OCI-LY1 (cell line): ENCODE measurements at regions not wholly inside any gene's neighbourhood (a gene's known extent, or its start where the extent isn't known, plus 50 kb on each side); places are given as distances from the start of the nearest gene placed in this dataset.

ENCODE experiments used
- H2AFZ ChIP-seq: fragments of 200-600 bp; sonication (generic), shearing (Covaris generic); 2 replicates; pipeline ENCODE4 v1.6.0; 2014; ENCODE audit warnings: antibody characterized with exemption, mild to moderate bottlenecking, low read length
- H3F3A ChIP-seq: fragments of 200-600 bp; sonication (generic), shearing (Covaris generic); 2 replicates; pipeline ENCODE4 v1.6.0; 2014; ENCODE audit warnings: mild to moderate bottlenecking, antibody characterized with exemption, low read length, moderate library complexity; ENCODE audit not compliant: insufficient read depth
- H3K27ac ChIP-seq: fragments of 200-600 bp; sonication (generic); 2 replicates; pipeline ENCODE4 v1.5.1; 2014; ENCODE audit warnings: low read length, mixed run types, mild to moderate bottlenecking, low read depth; ENCODE audit not compliant: poor library complexity, severe bottlenecking
- H3K27me3 ChIP-seq: fragments of 200-600 bp; sonication (generic); 2 replicates; pipeline ENCODE4 v1.6.0; 2014; ENCODE audit warnings: antibody characterized with exemption, mild to moderate bottlenecking, low read length, moderate library complexity; ENCODE audit not compliant: insufficient read depth
- H3K36me3 ChIP-seq: fragments of 200-600 bp; sonication (generic); 2 replicates; pipeline ENCODE4 v1.6.1; 2014; ENCODE audit warnings: mild to moderate bottlenecking, antibody characterized with exemption, low read length, moderate library complexity, mixed read lengths; ENCODE audit not compliant: insufficient read depth
- H3K4me1 ChIP-seq: fragments of 200-600 bp; sonication (generic); 2 replicates; pipeline ENCODE4 v1.5.1; 2014; ENCODE audit warnings: mild to moderate bottlenecking, low read length, moderate library complexity; ENCODE audit not compliant: insufficient read depth, severe bottlenecking
- H3K4me2 ChIP-seq: fragments of 200-600 bp; sonication (generic), shearing (Covaris generic); 2 replicates; pipeline ENCODE4 v1.6.1; 2014; ENCODE audit warnings: low read length
- H3K4me3 ChIP-seq: fragments of 200-600 bp; sonication (generic); 2 replicates; pipeline ENCODE4 v1.5.1; 2014; ENCODE audit warnings: low read length, low read depth, mild to moderate bottlenecking, mixed read lengths; ENCODE audit not compliant: poor library complexity, severe bottlenecking
- H3K79me2 ChIP-seq: fragments of 200-600 bp; shearing (Covaris generic); 2 replicates; pipeline ENCODE4 v1.6.1; 2016; ENCODE audit warnings: mixed run types, low read length, mixed read lengths; ENCODE audit not compliant: insufficient read depth
- H3K9ac ChIP-seq: fragments of 200-600 bp; sonication (generic), shearing (Covaris generic); 2 replicates; pipeline ENCODE4 v1.6.1; 2014; ENCODE audit warnings: mild to moderate bottlenecking, low read length, mixed read lengths
- H3K9me2 ChIP-seq: fragments of 200-600 bp; sonication (generic), shearing (Covaris generic); 2 replicates; pipeline ENCODE4 v1.6.1; 2014; ENCODE audit warnings: low read depth, mild to moderate bottlenecking, low read length, mixed read lengths
- H3K9me3 ChIP-seq: fragments of 200-600 bp; shearing (Covaris generic); 2 replicates; pipeline ENCODE4 v1.6.1; 2014; ENCODE audit warnings: low read length, mixed read lengths
- H4K20me1 ChIP-seq: fragments of 200-600 bp; sonication (generic), shearing (Covaris generic); 2 replicates; pipeline ENCODE4 v1.6.0; 2016; ENCODE audit warnings: mild to moderate bottlenecking, low read length; ENCODE audit not compliant: insufficient read depth
- EZH2 ChIP-seq: fragments of 200-600 bp; sonication (generic), shearing (Covaris generic); IDR thresholded peaks from 2 replicates; pipeline ENCODE4 v1.8.0; 2017; ENCODE audit warnings: borderline replicate concordance, mixed run types, mild to moderate bottlenecking, antibody characterized with exemption, low read length, moderate library complexity, mixed read lengths
- TF ChIP-seq, protein P1 (sequence below): fragments of 200-600 bp; sonication (generic), shearing (Covaris generic); IDR thresholded peaks from 2 replicates; pipeline ENCODE4 v1.5.1; 2017; ENCODE audit warnings: mild to moderate bottlenecking, antibody characterized with exemption, low read length, moderate library complexity, mixed read lengths

- Histone ChIP-seq H3K79me2 (no peaks in the 10 kb centered on the region), H3K4me3 (no peak overlapping the region), H3K36me3 (no peaks in the 10 kb centered on the region), H3K27ac (no peak overlapping the region), H3K4me1 (no peaks in the 10 kb centered on the region), H2AFZ (no peak overlapping the region), H3K9ac (no peak overlapping the region), H3K4me2 (no peak overlapping the region), H3F3A (no peaks in the 10 kb centered on the region), H4K20me1 (no peaks in the 10 kb centered on the region), H3K9me2 (no peaks in the 10 kb centered on the region), H3K9me3 (no peaks in the 10 kb centered on the region), H3K27me3 (no peaks in the 10 kb centered on the region)
- TF ChIP-seq EZH2, result no peak
- TF ChIP-seq, protein P1, sequence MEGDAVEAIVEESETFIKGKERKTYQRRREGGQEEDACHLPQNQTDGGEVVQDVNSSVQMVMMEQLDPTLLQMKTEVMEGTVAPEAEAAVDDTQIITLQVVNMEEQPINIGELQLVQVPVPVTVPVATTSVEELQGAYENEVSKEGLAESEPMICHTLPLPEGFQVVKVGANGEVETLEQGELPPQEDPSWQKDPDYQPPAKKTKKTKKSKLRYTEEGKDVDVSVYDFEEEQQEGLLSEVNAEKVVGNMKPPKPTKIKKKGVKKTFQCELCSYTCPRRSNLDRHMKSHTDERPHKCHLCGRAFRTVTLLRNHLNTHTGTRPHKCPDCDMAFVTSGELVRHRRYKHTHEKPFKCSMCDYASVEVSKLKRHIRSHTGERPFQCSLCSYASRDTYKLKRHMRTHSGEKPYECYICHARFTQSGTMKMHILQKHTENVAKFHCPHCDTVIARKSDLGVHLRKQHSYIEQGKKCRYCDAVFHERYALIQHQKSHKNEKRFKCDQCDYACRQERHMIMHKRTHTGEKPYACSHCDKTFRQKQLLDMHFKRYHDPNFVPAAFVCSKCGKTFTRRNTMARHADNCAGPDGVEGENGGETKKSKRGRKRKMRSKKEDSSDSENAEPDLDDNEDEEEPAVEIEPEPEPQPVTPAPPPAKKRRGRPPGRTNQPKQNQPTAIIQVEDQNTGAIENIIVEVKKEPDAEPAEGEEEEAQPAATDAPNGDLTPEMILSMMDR, result no peak
These were observed 227.5 kb upstream of the NPVF start for GRCh38 chr7:25455683-25456251.

- Histone ChIP-seq H3K9ac (no peak overlapping the region), H3K4me2 (no peak overlapping the region), H3K4me3 (no peak overlapping the region), H3K36me3 (no peaks in the 10 kb centered on the region), H3K9me3 (no peaks in the 10 kb centered on the region), H3K9me2 (no peaks in the 10 kb centered on the region), H3K27me3 (no peaks in the 10 kb centered on the region), H4K20me1 (no peaks in the 10 kb centered on the region), H3K4me1 (no peaks in the 10 kb centered on the region), H2AFZ (no peak overlapping the region), H3F3A (no peaks in the 10 kb centered on the region), H3K27ac (no peak overlapping the region), H3K79me2 (no peaks in the 10 kb centered on the region)
- TF ChIP-seq, protein P1, result no peak
- TF ChIP-seq EZH2, result no peak
These were observed 228.3 kb upstream of the NPVF start for GRCh38 chr7:25456467-25457171.

- TF ChIP-seq, protein P1, result no peak
- no peak for TF ChIP-seq EZH2
- H3F3A ChIP-seq, result no peaks in the 10 kb centered on the region
- no peak overlapping the region for H3K4me2 ChIP-seq
- no peaks in the 10 kb centered on the region for H3K4me1 ChIP-seq
- H3K79me2 ChIP-seq, result no peaks in the 10 kb centered on the region
- no peaks in the 10 kb centered on the region for H4K20me1 ChIP-seq
- no peak overlapping the region for H2AFZ ChIP-seq
- no peaks in the 10 kb centered on the region for H3K36me3 ChIP-seq
- no peaks in the 10 kb centered on the region for H3K9me2 ChIP-seq
- no peaks in the 10 kb centered on the region for H3K9me3 ChIP-seq
- no peaks in the 10 kb centered on the region for H3K27me3 ChIP-seq
- H3K9ac ChIP-seq, result no peak overlapping the region
- no peak overlapping the region for H3K4me3 ChIP-seq
- no peak overlapping the region for H3K27ac ChIP-seq
These were observed 230.8 kb upstream of the NPVF start for GRCh38 chr7:25459057-25459456.
